CD4-positive, alpha-beta T cell (primary cell): ENCODE measurements at regions not wholly inside any gene's neighbourhood (a gene's known extent, or its start where the extent isn't known, plus 50 kb on each side); places are given as distances from the start of the nearest gene placed in this dataset.

Experiments used
- ATAC-seq: fragments of 200-7000 bp; cut with Tn5 transposase; one replicate; pipeline ENCODE4 v1.10.0; 2022; ENCODE audit warnings: mild to moderate bottlenecking; ENCODE audit not compliant: poor library complexity
- CTCF ChIA-PET: fragments of 350-600 bp; sonication (Branson Sonifier 250); formaldehyde crosslinking; loops from one replicate; lab custom pipeline; 2021; ENCODE audit warnings: antibody characterized with exemption, inconsistent platforms; lab: Charles Lee
- POLR2A ChIA-PET: fragments of 350-600 bp; sonication (Branson Sonifier 250); formaldehyde crosslinking; loops from one replicate; lab custom pipeline; 2021; ENCODE audit warnings: antibody characterized with exemption, inconsistent platforms; lab: Charles Lee
- DNase-seq, 14 experiments: peaks; one replicate each; pipeline ENCODE4 v3.0.0-alpha.2; 2013 to 2020; ENCODE audit warnings: mixed read lengths in 2 of 14
- H3K27ac ChIP-seq, 2 donors: one replicate each; pipeline versions ENCODE4 v1.5.1 to v1.7.0; 2013; ENCODE audit warnings: low read length in 2 of 2, low read depth in 1 of 2, mild to moderate bottlenecking in 1 of 2
- H3K27me3 ChIP-seq, 2 experiments: 1 replicate in 1 of 2; 2 replicates in 1 of 2; pipeline versions ENCODE4 v1.6.1 to v1.7.0; 2013; ENCODE audit warnings: low read length in 2 of 2, control low read depth in 1 of 2, mild to moderate bottlenecking in 1 of 2, moderate library complexity in 1 of 2; ENCODE audit not compliant: insufficient read depth in 2 of 2, control insufficient read depth in 1 of 2
- H3K36me3 ChIP-seq: one replicate; pipeline ENCODE4 v1.6.1; 2013; ENCODE audit warnings: low read length, control low read depth; ENCODE audit not compliant: insufficient read depth
- H3K4me1 ChIP-seq: one replicate; pipeline ENCODE4 v1.6.1; 2013; ENCODE audit warnings: low read length, control low read depth; ENCODE audit not compliant: insufficient read depth
- H3K4me3 ChIP-seq: one replicate; pipeline ENCODE4 v1.5.1; 2013; ENCODE audit warnings: mild to moderate bottlenecking, low read length, moderate library complexity
- H3K9me3 ChIP-seq, 2 experiments: 1 replicate in 1 of 2; 2 replicates in 1 of 2; pipeline versions ENCODE4 v1.6.1 to v1.7.0; 2013; ENCODE audit warnings: low read length in 2 of 2, mild to moderate bottlenecking in 2 of 2, control low read depth in 1 of 2, moderate library complexity in 1 of 2; ENCODE audit not compliant: control insufficient read depth in 1 of 2, insufficient read depth in 1 of 2
- H3K27ac Mint-ChIP-seq: one replicate; pipeline ENCODE4 v1.8.0; 2020; ENCODE audit warnings: mixed read lengths
- H3K27me3 Mint-ChIP-seq: one replicate; pipeline ENCODE4 v1.8.0; 2021; ENCODE audit warnings: mixed read lengths
- H3K36me3 Mint-ChIP-seq: one replicate; pipeline ENCODE4 v1.8.0; 2021; ENCODE audit warnings: low read depth, mixed read lengths
- H3K4me1 Mint-ChIP-seq: one replicate; pipeline ENCODE4 v1.8.0; 2021; ENCODE audit warnings: low read depth, mixed read lengths
- H3K4me3 Mint-ChIP-seq: one replicate; pipeline ENCODE4 v1.8.0; 2020; ENCODE audit warnings: mild to moderate bottlenecking, mixed read lengths
- H3K9me3 Mint-ChIP-seq: one replicate; pipeline ENCODE4 v1.8.0; 2020; ENCODE audit warnings: mixed read lengths
- CTCF ChIP-seq: fragments of 200-600 bp; IDR thresholded peaks from one replicate; pipeline ENCODE4 v1.8.0; 2022; ENCODE audit warnings: antibody characterized with exemption, mild to moderate bottlenecking
- intact Hi-C, 2 experiments: fragments of 100-400 bp; cut with DNase I in 1 of 2; cut with micrococcal nuclease in 1 of 2; formaldehyde crosslinking; loops; one replicate each; pipeline versions ENCODE4 v1.15.1 to v1.9.0; 2023 to 2025; cut with DNase I, micrococcal nuclease

GRCh38 chr11:134890446-134890845 is 478.4 kb upstream of the B3GAT1 start:
- no peaks in the 10 kb centered on the region for H3K4me1 ChIP-seq
- H3K9me3 ChIP-seq: peaks cover 0 to 5% of the 10 kb centered on the region in 2 experiments
- no peaks in the 10 kb centered on the region for H3K9me3 Mint-ChIP-seq
- no peak overlapping the region for H3K4me3 ChIP-seq
- no peaks in the 10 kb centered on the region for H3K4me1 Mint-ChIP-seq
- H3K27me3 ChIP-seq: peaks cover 3 to 5% of the 10 kb centered on the region in 2 experiments
- no peak for ATAC-seq
- no peaks in the 10 kb centered on the region for H3K36me3 Mint-ChIP-seq
- no peak for TF ChIP-seq CTCF
- intact Hi-C loops: no loop called here
- no peaks in the 10 kb centered on the region for H3K36me3 ChIP-seq
- no peak overlapping the region for H3K4me3 Mint-ChIP-seq
- ChIA-PET CTCF (no interaction called here), POLR2A (no interaction called here)
- no peak overlapping the region for H3K27ac ChIP-seq
- no peak overlapping the region for H3K27ac Mint-ChIP-seq
- no peak for DNase-seq
- H3K27me3 Mint-ChIP-seq: peaks cover 26% of the 10 kb centered on the region

DNA sequence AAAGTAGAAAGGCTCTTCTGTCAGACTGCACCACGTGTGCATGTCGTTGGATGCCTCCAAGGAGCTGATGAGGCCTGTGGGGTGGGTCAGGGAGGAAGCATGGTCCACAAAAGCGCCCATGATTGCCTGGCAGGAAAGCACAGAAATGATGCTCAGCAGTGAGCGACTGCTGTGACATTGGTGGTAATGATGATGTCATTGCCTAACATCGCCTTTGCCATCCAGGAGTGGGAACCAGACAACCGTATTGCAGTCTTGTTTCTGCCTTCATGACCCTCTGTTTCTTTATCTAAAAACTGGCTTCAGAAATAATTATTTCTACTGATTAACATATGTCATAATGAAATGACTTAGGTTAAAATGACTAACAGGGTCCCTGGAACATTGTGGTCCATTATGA is 477.8 kb upstream of the B3GAT1 start:
- no peak for TF ChIP-seq CTCF
- Mint-ChIP-seq H3K4me3 (no peak overlapping the region), H3K4me1 (no peaks in the 10 kb centered on the region), H3K27me3 (peaks cover 23% of the 10 kb centered on the region), H3K9me3 (no peaks in the 10 kb centered on the region), H3K36me3 (no peaks in the 10 kb centered on the region), H3K27ac (no peak overlapping the region)
- Histone ChIP-seq H3K4me1 (no peaks in the 10 kb centered on the region), H3K4me3 (no peak overlapping the region), H3K9me3 (peaks cover 0 to 5% of the 10 kb centered on the region in 2 experiments), H3K27me3 (peaks cover 3 to 7% of the 10 kb centered on the region in 2 experiments), H3K27ac (no peak overlapping the region), H3K36me3 (no peaks in the 10 kb centered on the region)
- POLR2A ChIA-PET: no interaction called here
- CTCF ChIA-PET: interaction anchor here (1.6 kb wide), 1 partner anchor 8 kb away, joined by 4 read pairs; no protein-coding TSS in a partner anchor
- DNase-seq (no peak), ATAC-seq (no peak)
- intact Hi-C loops: no loop called here

DNA sequence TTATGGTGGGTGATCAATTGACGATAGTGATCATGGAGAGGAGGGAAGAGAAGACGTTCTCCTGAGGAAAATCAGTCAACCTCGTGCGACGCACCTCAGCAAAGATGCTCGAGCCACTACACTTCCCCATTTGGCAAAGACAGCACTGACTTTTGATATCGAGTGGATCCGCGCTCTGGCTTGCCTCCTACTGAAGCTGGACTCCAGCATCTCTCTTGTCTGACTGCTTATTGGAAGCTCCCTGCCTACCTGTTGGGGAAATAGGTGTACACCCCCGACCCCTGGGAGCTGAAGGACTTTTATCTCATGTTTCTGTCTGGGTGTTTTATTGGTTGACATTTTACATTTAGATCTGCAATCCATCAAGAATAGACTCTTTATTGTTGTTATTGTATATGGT is 476.8 kb upstream of the B3GAT1 start:
- CTCF ChIA-PET: interaction anchor here (1.6 kb wide), 1 partner anchor 9 kb away, joined by 4 read pairs; no protein-coding TSS in a partner anchor
- DNase-seq (no peak), ATAC-seq (no peak)
- Histone ChIP-seq H3K36me3 (no peaks in the 10 kb centered on the region), H3K4me1 (no peaks in the 10 kb centered on the region), H3K27ac (no peak overlapping the region), H3K4me3 (no peak overlapping the region), H3K9me3 (peaks cover 0 to 5% of the 10 kb centered on the region in 2 experiments), H3K27me3 (peaks cover 3 to 6% of the 10 kb centered on the region in 2 experiments)
- POLR2A ChIA-PET: no interaction called here
- Mint-ChIP-seq H3K9me3 (no peaks in the 10 kb centered on the region), H3K27me3 (peaks cover 27% of the 10 kb centered on the region), H3K36me3 (no peaks in the 10 kb centered on the region), H3K27ac (no peak overlapping the region), H3K4me3 (no peak overlapping the region), H3K4me1 (no peaks in the 10 kb centered on the region)
- intact Hi-C loops: no loop called here
- no peak for TF ChIP-seq CTCF
